K562 (cell line): ENCODE measurements at regions not wholly inside any gene's neighbourhood (a gene's known extent, or its start where the extent isn't known, plus 50 kb on each side); places are given as distances from the start of the nearest gene placed in this dataset.

ENCODE experiments used
- ATAC-seq: fragments of 200-7000 bp; cut with Tn5 transposase; 3 replicates; pipeline ENCODE4 v1.9.1; 2020; ENCODE audit warnings: moderate library complexity
- BruUV-seq: library from RNA; stranded (reverse); fragments of 400-500 nt; replicated peaks from 2 replicates; lab custom pipeline; 2021; lab: Mats Ljungman, UMichigan
- CTCF ChIA-PET: fragments of 300-600 bp; formaldehyde crosslinking; extraction: SDS; loops from one replicate; lab custom pipeline; 2021; ENCODE audit warnings: low intra/inter-chr PET ratio; lab: Yijun Ruan, JAX
- POLR2A ChIA-PET: fragments of 300-600, 350-650 bp; sonication (Branson Sonifier 250); formaldehyde crosslinking; extraction: SDS; loops from one replicate; lab custom pipeline; 2021; ENCODE audit warnings: antibody characterized with exemption, inconsistent platforms; lab: Yijun Ruan, JAX
- DNase-seq, 4 experiments: peaks; one replicate each; pipeline versions ENCODE4 v3.0.0 to v3.0.0-alpha.2; 2011 to 2018; ENCODE audit warnings: low spot score in 3 of 4, mixed read lengths in 3 of 4; ENCODE audit errors: extremely low read depth in 1 of 4
- FAIRE-seq: peaks from 2 replicates; lab custom pipeline; 2011; peaks lifted over from hg19 to GRCh38; lab: Jason Lieb, UNC
- H2AFZ ChIP-seq: 2 replicates; pipeline ENCODE4 v1.6.0; 2011; ENCODE audit warnings: low read depth, low read length, control low read depth, inconsistent platforms
- H3K27ac ChIP-seq: fragments of 200-600 bp; 3 replicates; pipeline ENCODE4 v1.8.0; 2011; ENCODE audit warnings: low read depth, mild to moderate bottlenecking, control low read depth, inconsistent platforms, low read length, moderate library complexity, mixed read lengths; ENCODE audit errors: extremely low read depth
- H3K27me3 ChIP-seq, 2 experiments: fragments of 300-600 bp in 1 of 2; 2 replicates in 1 of 2; 3 replicates in 1 of 2; pipeline versions ENCODE4 v1.6.0 to v1.8.0; 2011; ENCODE audit warnings: inconsistent platforms in 2 of 2, low read length in 2 of 2, mild to moderate bottlenecking in 1 of 2, mixed read lengths in 1 of 2, moderate library complexity in 1 of 2; ENCODE audit not compliant: control insufficient read depth in 2 of 2, insufficient read depth in 2 of 2
- H3K36me3 ChIP-seq: fragments of 300-600 bp; 3 replicates; pipeline ENCODE4 v1.8.0; 2011; ENCODE audit warnings: mild to moderate bottlenecking, low read length, inconsistent platforms; ENCODE audit not compliant: control insufficient read depth, insufficient read depth
- H3K4me1 ChIP-seq, 2 experiments: fragments of 200-600 bp in 1 of 2; replicated peaks in 1 of 2; 2 replicates in 1 of 2; 3 replicates in 1 of 2; pipeline versions ENCODE4 v1.5.1 to v1.8.0; 2011; ENCODE audit warnings: inconsistent platforms in 2 of 2, low read length in 2 of 2, mild to moderate bottlenecking in 1 of 2, mixed read lengths in 1 of 2, moderate library complexity in 1 of 2; ENCODE audit not compliant: control insufficient read depth in 2 of 2, insufficient read depth in 2 of 2
- H3K4me2 ChIP-seq: 2 replicates; pipeline ENCODE4 v1.6.1; 2011; ENCODE audit warnings: low read length, control low read depth, inconsistent platforms, mixed read lengths; ENCODE audit not compliant: insufficient read depth
- H3K4me3 ChIP-seq: fragments of 200-600 bp; sonication (generic), shearing (Covaris generic); 2 replicates; pipeline ENCODE4 v1.5.1; 2016; ENCODE audit warnings: control low read depth, inconsistent platforms
- H3K79me2 ChIP-seq: fragments of 200-600 bp; 3 replicates; pipeline ENCODE4 v1.8.0; 2011; ENCODE audit warnings: low read length, inconsistent platforms; ENCODE audit not compliant: control insufficient read depth, insufficient read depth
- H3K9ac ChIP-seq, 2 experiments: 2 replicates each; pipeline versions ENCODE4 v1.6.0 to v1.6.1; 2011; ENCODE audit warnings: low read depth in 2 of 2, low read length in 2 of 2, control low read depth in 1 of 2, inconsistent platforms in 1 of 2, mild to moderate bottlenecking in 1 of 2, mixed read lengths in 1 of 2; ENCODE audit not compliant: insufficient read depth in 1 of 2
- H3K9me1 ChIP-seq: one replicate; pipeline ENCODE4 v1.6.0; 2011; ENCODE audit warnings: inconsistent platforms, mild to moderate bottlenecking, low read length, moderate library complexity; ENCODE audit not compliant: control insufficient read depth, insufficient read depth
- H3K9me3 ChIP-seq: replicated peaks from 2 replicates; pipeline ENCODE4 v1.5.1; 2011; ENCODE audit warnings: low read depth, low read length, inconsistent platforms; ENCODE audit not compliant: control insufficient read depth, insufficient read depth
- H4K20me1 ChIP-seq: replicated peaks from 2 replicates; pipeline ENCODE4 v1.6.1; 2011; ENCODE audit warnings: low read length, inconsistent platforms, mixed read lengths; ENCODE audit not compliant: control insufficient read depth, insufficient read depth
- ARID2 ChIP-seq: fragments of 450-650 bp; IDR thresholded peaks from 2 replicates; pipeline ENCODE4 v1.6.1; 2017; ENCODE audit warnings: antibody characterized with exemption, mild to moderate bottlenecking
- HOXB6 ChIP-seq: fragments of 250-450 bp; sonication (Bioruptor Pico); IDR thresholded peaks from 2 replicates; pipeline ENCODE4 v1.5.1; 2022; ENCODE audit warnings: mild to moderate bottlenecking, borderline replicate concordance
- NBN ChIP-seq: fragments of 450-650 bp; IDR thresholded peaks from 2 replicates; pipeline ENCODE4 v1.6.1; 2016; ENCODE audit warnings: low read depth, mild to moderate bottlenecking
- NFXL1 ChIP-seq: fragments of 450-650 bp; formaldehyde crosslinking; IDR thresholded peaks from 2 replicates; pipeline ENCODE4 v1.4.0; 2021; ENCODE audit warnings: mild to moderate bottlenecking
- RBM17 ChIP-seq: fragments of 200-400 bp; formaldehyde crosslinking; IDR thresholded peaks from 2 replicates; pipeline ENCODE4 v1.6.1; 2017; ENCODE audit warnings: low read depth, mild to moderate bottlenecking, low read length, borderline replicate concordance
- SAFB ChIP-seq: fragments of 200-400 bp; formaldehyde crosslinking; IDR thresholded peaks from 2 replicates; pipeline ENCODE4 v1.6.1; 2017; ENCODE audit warnings: low read depth, low read length, borderline replicate concordance
- ZNF282 ChIP-seq: sonication (generic); formaldehyde crosslinking; IDR thresholded peaks from 2 replicates; pipeline ENCODE4 v1.8.1; 2023; ENCODE audit warnings: missing genetic modification reagents
- ZNF77 ChIP-seq: fragments of 250-450 bp; sonication (Bioruptor Pico); IDR thresholded peaks from 2 replicates; pipeline ENCODE4 v1.5.0; 2020
- WGBS: fragments of 100-300 bp; shearing (Covaris generic); methylation state at CpG from one replicate; pipeline ENCODE4 v1.1.6; 2016; ENCODE audit warnings: low coverage, mixed read lengths; ENCODE audit not compliant: insufficient coverage; ENCODE audit errors: missing lambda C conversion rate; 5-methylcytosine and 5-hydroxymethylcytosine counted together
- in situ Hi-C: fragments of 300-500 bp; cut with MboI; formaldehyde crosslinking; loops from 4 replicates; pipeline ENCODE4 v1.15.0; 2018; ENCODE audit warnings: inconsistent platforms, mixed read lengths
- intact Hi-C: fragments of 100-400 bp; cut with micrococcal nuclease; formaldehyde crosslinking; loops from 2 replicates; pipeline ENCODE4 v1.14.2; 2022
- TF ChIP-seq, protein P1 (sequence below), 2 experiments: fragments of 450-650 bp; conservative IDR thresholded peaks; 2 replicates each; pipeline ENCODE4 v1.6.1; 2017; ENCODE audit warnings: mild to moderate bottlenecking in 2 of 2, moderate library complexity in 2 of 2
- TF ChIP-seq, protein P2 (sequence below), 2 experiments: fragments of 250-450 bp in 1 of 2; fragments of 450-650 bp in 1 of 2; sonication (Bioruptor Pico) in 1 of 2; IDR thresholded peaks; 2 replicates each; pipeline versions ENCODE4 v1.6.1 to v1.8.0; 2016 to 2021; ENCODE audit warnings: mild to moderate bottlenecking in 2 of 2, moderate library complexity in 2 of 2, missing compliant biosample characterization in 1 of 2, missing genetic modification characterization in 1 of 2
- TF ChIP-seq, protein P3 (sequence below): fragments of 450-650 bp; IDR thresholded peaks from 2 replicates; pipeline ENCODE4 v1.6.1; 2016; ENCODE audit warnings: mild to moderate bottlenecking
- TF ChIP-seq, protein P4 (sequence below), 2 experiments: fragments of 200-800 bp in 1 of 2; sonication (Bioruptor generic) in 1 of 2; sonication (generic) in 1 of 2; formaldehyde crosslinking in 1 of 2; IDR thresholded peaks in 1 of 2; conservative IDR thresholded peaks in 1 of 2; 2 replicates each; pipeline versions ENCODE4 v1.5.0 to v1.6.1; 2016 to 2020; ENCODE audit warnings: missing compliant biosample characterization in 1 of 2, missing genetic modification characterization in 1 of 2, missing genetic modification reagents in 1 of 2
- TF ChIP-seq, protein P5 (sequence below): sonication (generic); formaldehyde crosslinking; IDR thresholded peaks from 2 replicates; pipeline ENCODE4 v1.8.0; 2023; ENCODE audit warnings: mild to moderate bottlenecking, missing genetic modification reagents

DNA sequence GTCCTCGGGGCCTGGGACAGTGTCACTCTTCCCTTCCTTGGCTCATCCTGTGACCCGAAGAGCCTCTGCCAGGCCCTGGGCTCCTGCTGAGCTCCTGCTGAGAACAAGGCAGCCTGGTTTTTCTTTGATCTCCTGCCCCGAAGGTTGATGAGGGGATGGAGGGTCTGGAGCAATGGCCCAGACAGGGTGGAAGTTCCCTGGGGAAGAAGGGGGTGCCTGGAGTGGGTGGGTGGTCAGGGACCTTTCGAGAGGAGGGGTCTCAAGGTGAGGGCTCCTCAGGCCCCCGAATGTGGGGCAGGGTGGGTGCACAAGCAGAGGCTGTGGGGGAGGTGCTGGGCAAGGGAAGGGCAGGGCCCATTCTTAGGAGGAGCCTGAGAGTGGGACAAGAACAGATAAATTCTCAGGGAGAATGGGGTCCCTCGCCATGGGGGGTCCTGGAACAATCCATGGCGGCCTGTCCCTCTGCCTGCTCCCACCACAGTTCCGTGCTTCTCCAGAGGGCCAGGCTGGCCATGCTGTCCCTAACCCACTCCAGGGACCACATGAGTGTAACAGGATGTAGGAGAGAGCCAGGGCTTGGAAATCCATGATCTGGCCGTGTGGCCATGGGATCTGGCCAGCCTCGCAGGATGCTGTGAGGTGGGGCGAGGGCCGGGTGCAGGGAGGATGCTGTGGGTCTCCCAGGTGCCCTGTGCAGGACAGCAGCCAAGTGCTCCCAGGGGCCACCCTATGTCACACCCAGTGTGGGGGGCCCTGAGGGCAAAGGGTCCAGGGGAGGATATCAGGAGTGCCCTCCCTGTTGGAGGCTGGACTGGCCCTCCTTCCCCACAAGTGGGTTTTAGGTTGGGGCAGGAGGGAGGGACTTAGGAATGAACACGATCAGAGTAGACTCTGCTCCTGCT is 128.5 kb upstream of the LPCAT1 start:
- 2% methylated on average over 12 of the region's 13 CpGs for WGBS
- in situ Hi-C loops = no loop called here
- CTCF ChIA-PET = no interaction called here
- peaks cover 6% of the 10 kb centered on the region; the same call in 1 of the 2 replicates for H4K20me1 ChIP-seq
- H3K4me2 ChIP-seq = no peak overlapping the region
- H3K9me1 ChIP-seq = no peaks in the 10 kb centered on the region
- H3K79me2 ChIP-seq = no peaks in the 10 kb centered on the region
- POLR2A ChIA-PET = interaction anchor here (0.6 kb wide), 2 partner anchors 167 to 297 kb away, joined by 3 read pairs; no protein-coding TSS in a partner anchor
- H3K4me3 ChIP-seq = no peak overlapping the region
- H3K36me3 ChIP-seq = no peaks in the 10 kb centered on the region
- no peak overlapping the region for H2AFZ ChIP-seq
- peaks cover 0 to 24% of the 10 kb centered on the region in 2 experiments; a peak in 3 of 5 replicates for H3K4me1 ChIP-seq
- DNase-seq (no peak), ATAC-seq (no peak), FAIRE-seq (no peak)
- no peak overlapping the region for H3K9ac ChIP-seq
- no peaks in the 10 kb centered on the region for H3K9me3 ChIP-seq
- no peak overlapping the region for H3K27ac ChIP-seq
- no TSS peak for BruUV-seq
- peaks cover 30 to 43% of the 10 kb centered on the region in 2 experiments; a peak in 4 of 5 replicates for H3K27me3 ChIP-seq
- intact Hi-C loops = no loop called here
- no peak for TF ChIP-seq HOXB6
- no peak for TF ChIP-seq ZNF282 (CRISPR knock-in tag)
- TF ChIP-seq RBM17 = no peak
- TF ChIP-seq, protein P1, sequence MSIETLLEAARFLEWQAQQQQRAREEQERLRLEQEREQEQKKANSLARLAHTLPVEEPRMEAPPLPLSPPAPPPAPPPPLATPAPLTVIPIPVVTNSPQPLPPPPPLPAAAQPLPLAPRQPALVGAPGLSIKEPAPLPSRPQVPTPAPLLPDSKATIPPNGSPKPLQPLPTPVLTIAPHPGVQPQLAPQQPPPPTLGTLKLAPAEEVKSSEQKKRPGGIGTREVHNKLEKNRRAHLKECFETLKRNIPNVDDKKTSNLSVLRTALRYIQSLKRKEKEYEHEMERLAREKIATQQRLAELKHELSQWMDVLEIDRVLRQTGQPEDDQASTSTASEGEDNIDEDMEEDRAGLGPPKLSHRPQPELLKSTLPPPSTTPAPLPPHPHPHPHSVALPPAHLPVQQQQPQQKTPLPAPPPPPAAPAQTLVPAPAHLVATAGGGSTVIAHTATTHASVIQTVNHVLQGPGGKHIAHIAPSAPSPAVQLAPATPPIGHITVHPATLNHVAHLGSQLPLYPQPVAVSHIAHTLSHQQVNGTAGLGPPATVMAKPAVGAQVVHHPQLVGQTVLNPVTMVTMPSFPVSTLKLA (conservative IDR thresholded peaks at IDR 0.05) = no peak
- no peak for TF ChIP-seq NFXL1 (CRISPR knock-in tag)
- no peak for TF ChIP-seq ARID2
- TF ChIP-seq, protein P2, sequence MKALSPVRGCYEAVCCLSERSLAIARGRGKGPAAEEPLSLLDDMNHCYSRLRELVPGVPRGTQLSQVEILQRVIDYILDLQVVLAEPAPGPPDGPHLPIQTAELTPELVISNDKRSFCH (CRISPR knock-in tag; IDR thresholded peaks at IDR 0.05) = no peak
- TF ChIP-seq, protein P2 (tag; IDR thresholded peaks at IDR 0.05) = no peak
- no peak for TF ChIP-seq SAFB
- TF ChIP-seq NBN = no peak
- TF ChIP-seq, protein P3, sequence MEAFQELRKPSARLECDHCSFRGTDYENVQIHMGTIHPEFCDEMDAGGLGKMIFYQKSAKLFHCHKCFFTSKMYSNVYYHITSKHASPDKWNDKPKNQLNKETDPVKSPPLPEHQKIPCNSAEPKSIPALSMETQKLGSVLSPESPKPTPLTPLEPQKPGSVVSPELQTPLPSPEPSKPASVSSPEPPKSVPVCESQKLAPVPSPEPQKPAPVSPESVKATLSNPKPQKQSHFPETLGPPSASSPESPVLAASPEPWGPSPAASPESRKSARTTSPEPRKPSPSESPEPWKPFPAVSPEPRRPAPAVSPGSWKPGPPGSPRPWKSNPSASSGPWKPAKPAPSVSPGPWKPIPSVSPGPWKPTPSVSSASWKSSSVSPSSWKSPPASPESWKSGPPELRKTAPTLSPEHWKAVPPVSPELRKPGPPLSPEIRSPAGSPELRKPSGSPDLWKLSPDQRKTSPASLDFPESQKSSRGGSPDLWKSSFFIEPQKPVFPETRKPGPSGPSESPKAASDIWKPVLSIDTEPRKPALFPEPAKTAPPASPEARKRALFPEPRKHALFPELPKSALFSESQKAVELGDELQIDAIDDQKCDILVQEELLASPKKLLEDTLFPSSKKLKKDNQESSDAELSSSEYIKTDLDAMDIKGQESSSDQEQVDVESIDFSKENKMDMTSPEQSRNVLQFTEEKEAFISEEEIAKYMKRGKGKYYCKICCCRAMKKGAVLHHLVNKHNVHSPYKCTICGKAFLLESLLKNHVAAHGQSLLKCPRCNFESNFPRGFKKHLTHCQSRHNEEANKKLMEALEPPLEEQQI = no peak
- TF ChIP-seq, protein P4, sequence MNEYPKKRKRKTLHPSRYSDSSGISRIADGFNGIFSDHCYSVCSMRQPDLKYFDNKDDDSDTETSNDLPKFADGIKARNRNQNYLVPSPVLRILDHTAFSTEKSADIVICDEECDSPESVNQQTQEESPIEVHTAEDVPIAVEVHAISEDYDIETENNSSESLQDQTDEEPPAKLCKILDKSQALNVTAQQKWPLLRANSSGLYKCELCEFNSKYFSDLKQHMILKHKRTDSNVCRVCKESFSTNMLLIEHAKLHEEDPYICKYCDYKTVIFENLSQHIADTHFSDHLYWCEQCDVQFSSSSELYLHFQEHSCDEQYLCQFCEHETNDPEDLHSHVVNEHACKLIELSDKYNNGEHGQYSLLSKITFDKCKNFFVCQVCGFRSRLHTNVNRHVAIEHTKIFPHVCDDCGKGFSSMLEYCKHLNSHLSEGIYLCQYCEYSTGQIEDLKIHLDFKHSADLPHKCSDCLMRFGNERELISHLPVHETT (CRISPR knock-in tag; conservative IDR thresholded peaks at IDR 0.05 in 1 of 2, IDR thresholded peaks at IDR 0.05 in 1 of 2) = no peak
- TF ChIP-seq, protein P5, sequence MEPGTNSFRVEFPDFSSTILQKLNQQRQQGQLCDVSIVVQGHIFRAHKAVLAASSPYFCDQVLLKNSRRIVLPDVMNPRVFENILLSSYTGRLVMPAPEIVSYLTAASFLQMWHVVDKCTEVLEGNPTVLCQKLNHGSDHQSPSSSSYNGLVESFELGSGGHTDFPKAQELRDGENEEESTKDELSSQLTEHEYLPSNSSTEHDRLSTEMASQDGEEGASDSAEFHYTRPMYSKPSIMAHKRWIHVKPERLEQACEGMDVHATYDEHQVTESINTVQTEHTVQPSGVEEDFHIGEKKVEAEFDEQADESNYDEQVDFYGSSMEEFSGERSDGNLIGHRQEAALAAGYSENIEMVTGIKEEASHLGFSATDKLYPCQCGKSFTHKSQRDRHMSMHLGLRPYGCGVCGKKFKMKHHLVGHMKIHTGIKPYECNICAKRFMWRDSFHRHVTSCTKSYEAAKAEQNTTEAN = no peak
- no peak for TF ChIP-seq ZNF77 (CRISPR knock-in tag)
